Glutamatergic neuron (in vitro differentiated cells): ENCODE measurements at regions not wholly inside any gene's neighbourhood (a gene's known extent, or its start where the extent isn't known, plus 50 kb on each side); places are given as distances from the start of the nearest gene placed in this dataset.

Experiments
- DNase-seq: peaks from one replicate; pipeline ENCODE4 v3.0.0; 2022
- H3K27ac Mint-ChIP-seq: one replicate; pipeline ENCODE4 v1.8.0; 2020; ENCODE audit warnings: mild to moderate bottlenecking, mixed read lengths, inconsistent platforms; ENCODE audit not compliant: unreplicated experiment
- H3K27me3 Mint-ChIP-seq: one replicate; pipeline ENCODE4 v1.8.0; 2020; ENCODE audit warnings: mild to moderate bottlenecking, moderate library complexity, mixed read lengths, inconsistent platforms; ENCODE audit not compliant: unreplicated experiment
- H3K36me3 Mint-ChIP-seq: one replicate; pipeline ENCODE4 v1.8.0; 2020; ENCODE audit warnings: mild to moderate bottlenecking, mixed read lengths, inconsistent platforms; ENCODE audit not compliant: unreplicated experiment
- H3K4me1 Mint-ChIP-seq: one replicate; pipeline ENCODE4 v1.8.0; 2020; ENCODE audit warnings: mild to moderate bottlenecking, low read depth, mixed read lengths, inconsistent platforms; ENCODE audit not compliant: unreplicated experiment
- H3K4me3 Mint-ChIP-seq: one replicate; pipeline ENCODE4 v1.8.0; 2020; ENCODE audit warnings: mild to moderate bottlenecking, mixed read lengths, inconsistent platforms; ENCODE audit not compliant: unreplicated experiment
- H3K9me3 Mint-ChIP-seq: one replicate; pipeline ENCODE4 v1.8.0; 2020; ENCODE audit warnings: mild to moderate bottlenecking, moderate library complexity, mixed read lengths, inconsistent platforms; ENCODE audit not compliant: unreplicated experiment
- CTCF ChIP-seq: fragments of 200-600 bp; sonication (generic); IDR thresholded peaks from one replicate; pipeline ENCODE4 v1.5.0; 2021; ENCODE audit not compliant: partially characterized antibody, unreplicated experiment

- H3K27me3 Mint-ChIP-seq = no peaks in the 10 kb centered on the region
- H3K9me3 Mint-ChIP-seq = peaks cover under 1% of the 10 kb centered on the region
- H3K4me1 Mint-ChIP-seq = no peaks in the 10 kb centered on the region
- H3K4me3 Mint-ChIP-seq = no peak overlapping the region
- no peak overlapping the region for H3K27ac Mint-ChIP-seq
- H3K36me3 Mint-ChIP-seq = no peaks in the 10 kb centered on the region
- TF ChIP-seq CTCF = no peak
- DNase-seq = no peak
Measured at GRCh38 chr1:221031458-221032203, 152.4 kb downstream of the HLX start.

DNA sequence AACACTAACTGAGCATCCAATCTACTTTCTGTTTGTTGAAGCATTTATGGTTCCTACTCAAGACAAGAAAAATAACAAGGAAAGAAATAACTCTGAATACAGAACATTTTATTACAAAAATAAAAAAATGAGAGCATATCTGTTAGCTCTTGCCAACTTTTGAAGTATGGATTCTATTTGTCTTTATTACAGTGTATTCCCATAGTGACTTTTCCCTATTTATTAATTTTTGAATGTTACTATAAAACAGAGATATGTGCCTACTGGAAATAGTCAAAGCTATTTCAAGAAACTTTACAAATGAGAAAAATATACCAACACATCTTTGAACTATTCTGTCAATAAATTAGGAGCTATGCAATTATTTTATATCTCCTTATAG, 153.0 kb downstream of the HLX start:
- Mint-ChIP-seq H3K4me1 (no peaks in the 10 kb centered on the region), H3K9me3 (no peaks in the 10 kb centered on the region), H3K27ac (no peak overlapping the region), H3K27me3 (no peaks in the 10 kb centered on the region), H3K36me3 (no peaks in the 10 kb centered on the region), H3K4me3 (no peak overlapping the region)
- DNase-seq = no peak
- no peak for TF ChIP-seq CTCF

GRCh38 chr1:221032637-221033280, 153.5 kb downstream of the HLX start:
- Mint-ChIP-seq H3K27me3 (no peaks in the 10 kb centered on the region), H3K27ac (no peak overlapping the region), H3K4me3 (no peak overlapping the region), H3K36me3 (no peaks in the 10 kb centered on the region), H3K4me1 (no peaks in the 10 kb centered on the region), H3K9me3 (no peaks in the 10 kb centered on the region)
- no peak for TF ChIP-seq CTCF
- no peak for DNase-seq

GRCh38 chr1:221035662-221036153, 156.5 kb downstream of the HLX start:
- no peak overlapping the region for H3K27ac Mint-ChIP-seq
- no peaks in the 10 kb centered on the region for H3K36me3 Mint-ChIP-seq
- no peak for DNase-seq
- no peak for TF ChIP-seq CTCF
- H3K4me1 Mint-ChIP-seq = no peaks in the 10 kb centered on the region
- no peak overlapping the region for H3K4me3 Mint-ChIP-seq
- H3K27me3 Mint-ChIP-seq = peaks cover 1% of the 10 kb centered on the region
- H3K9me3 Mint-ChIP-seq = no peaks in the 10 kb centered on the region

- no peak for DNase-seq
- peaks cover 1% of the 10 kb centered on the region for H3K27me3 Mint-ChIP-seq
- TF ChIP-seq CTCF = no peak
Measured at GRCh38 chr1:221039616-221040015, 160.4 kb downstream of the HLX start.

More at GRCh38 chr1:221039616-221040015, 160.4 kb downstream of the HLX start:
- H3K4me3 Mint-ChIP-seq = no peak overlapping the region
- H3K27ac Mint-ChIP-seq = no peak overlapping the region
- H3K9me3 Mint-ChIP-seq = no peaks in the 10 kb centered on the region
- H3K4me1 Mint-ChIP-seq = no peaks in the 10 kb centered on the region
- H3K36me3 Mint-ChIP-seq = no peaks in the 10 kb centered on the region
